Left ventricle myocardium inferior (tissue), 1 donor: ENCODE measurements at regions not wholly inside any gene's neighbourhood (a gene's known extent, or its start where the extent isn't known, plus 50 kb on each side); places are given as distances from the start of the nearest gene placed in this dataset.

Experiments
- DNase-seq: peaks from one replicate; pipeline ENCODE4 v3.0.0-alpha.2; 2020
- H3K27ac ChIP-seq: fragments of 200-600 bp; replicated peaks from 2 replicates; pipeline ENCODE4 v1.8.0; 2021
- H3K27me3 ChIP-seq: fragments of 200-600 bp; 2 replicates; pipeline ENCODE4 v1.8.0; 2021; ENCODE audit warnings: low read depth
- H3K36me3 ChIP-seq: fragments of 200-600 bp; 2 replicates; pipeline ENCODE4 v1.8.0; 2021
- H3K4me1 ChIP-seq: fragments of 200-600 bp; 2 replicates; pipeline ENCODE4 v1.8.0; 2021
- H3K4me3 ChIP-seq: fragments of 200-600 bp; 2 replicates; pipeline ENCODE4 v1.8.0; 2021; ENCODE audit warnings: mild to moderate bottlenecking, moderate library complexity
- H3K9me3 ChIP-seq: fragments of 200-600 bp; replicated peaks from 2 replicates; pipeline ENCODE4 v1.8.0; 2021
- CTCF ChIP-seq: fragments of 200-600 bp; IDR thresholded peaks from 2 replicates; pipeline ENCODE4 v1.8.0; 2021; ENCODE audit warnings: antibody characterized with exemption, mild to moderate bottlenecking, borderline replicate concordance
- intact Hi-C: fragments of 100-400 bp; cut with micrococcal nuclease; formaldehyde crosslinking; loops from one replicate; pipeline ENCODE4 v1.11.0; 2022
- donor health status: DM: no; HTN: yes; CAD: no; lungs with severe emphysema.

- no peaks in the 10 kb centered on the region for H3K4me1 ChIP-seq
- DNase-seq: no peak
- H3K4me3 ChIP-seq: no peak overlapping the region
- H3K36me3 ChIP-seq: no peaks in the 10 kb centered on the region
- H3K27me3 ChIP-seq: no peaks in the 10 kb centered on the region
- H3K27ac ChIP-seq: no peak overlapping the region
- H3K9me3 ChIP-seq: no peaks in the 10 kb centered on the region
- intact Hi-C loops: no loop called here
- no peak for TF ChIP-seq CTCF
Measured at GRCh38 chr5:10838038-10838437, 77.0 kb upstream of the DAP start.

- H3K4me1 ChIP-seq: no peaks in the 10 kb centered on the region
Measured at GRCh38 chr5:10836986-10837385, 76.0 kb upstream of the DAP start.

GRCh38 chr5:10834695-10835094 lies 73.7 kb upstream of the DAP start:
- intact Hi-C loops: no loop called here
- TF ChIP-seq CTCF: no peak
- DNase-seq: no peak

More at GRCh38 chr5:10836986-10837385, 76.0 kb upstream of the DAP start:
- no peak for DNase-seq
- H3K4me3 ChIP-seq: no peak overlapping the region
- no peaks in the 10 kb centered on the region for H3K36me3 ChIP-seq
- intact Hi-C loops: no loop called here
- no peaks in the 10 kb centered on the region for H3K9me3 ChIP-seq
- no peaks in the 10 kb centered on the region for H3K27me3 ChIP-seq
- TF ChIP-seq CTCF: no peak
- H3K27ac ChIP-seq: no peak overlapping the region

GRCh38 chr5:10832987-10833386 lies 72.0 kb upstream of the DAP start:
- intact Hi-C loops: no loop called here
- Histone ChIP-seq H3K27me3 (no peaks in the 10 kb centered on the region), H3K4me1 (no peaks in the 10 kb centered on the region), H3K27ac (no peak overlapping the region), H3K9me3 (no peaks in the 10 kb centered on the region), H3K4me3 (no peak overlapping the region), H3K36me3 (no peaks in the 10 kb centered on the region)
- DNase-seq: no peak
- TF ChIP-seq CTCF: no peak

More at GRCh38 chr5:10834695-10835094, 73.7 kb upstream of the DAP start:
- H3K27ac ChIP-seq: no peak overlapping the region
- no peaks in the 10 kb centered on the region for H3K4me1 ChIP-seq
- H3K4me3 ChIP-seq: no peak overlapping the region
- no peaks in the 10 kb centered on the region for H3K27me3 ChIP-seq
- H3K36me3 ChIP-seq: no peaks in the 10 kb centered on the region
- no peaks in the 10 kb centered on the region for H3K9me3 ChIP-seq

GRCh38 chr5:10832421-10832820 lies 71.4 kb upstream of the DAP start:
- H3K4me1 ChIP-seq: no peaks in the 10 kb centered on the region
- no peaks in the 10 kb centered on the region for H3K9me3 ChIP-seq
- no peaks in the 10 kb centered on the region for H3K27me3 ChIP-seq
- no peak for DNase-seq
- no peak overlapping the region for H3K27ac ChIP-seq
- TF ChIP-seq CTCF: no peak
- H3K36me3 ChIP-seq: no peaks in the 10 kb centered on the region
- H3K4me3 ChIP-seq: no peak overlapping the region
- intact Hi-C loops: no loop called here

- TF ChIP-seq CTCF: no peak
- H3K27me3 ChIP-seq: no peaks in the 10 kb centered on the region
- H3K36me3 ChIP-seq: no peaks in the 10 kb centered on the region
Measured at GRCh38 chr5:10831419-10831818, 70.4 kb upstream of the DAP start.

More at GRCh38 chr5:10831419-10831818, 70.4 kb upstream of the DAP start:
- H3K9me3 ChIP-seq: no peaks in the 10 kb centered on the region
- no peak overlapping the region for H3K4me3 ChIP-seq
- H3K27ac ChIP-seq: no peak overlapping the region
- intact Hi-C loops: no loop called here
- no peak for DNase-seq
- H3K4me1 ChIP-seq: no peaks in the 10 kb centered on the region
